Glomerular visceral epithelial cell (primary cell): ENCODE measurements at regions not wholly inside any gene's neighbourhood (a gene's known extent, or its start where the extent isn't known, plus 50 kb on each side); places are given as distances from the start of the nearest gene placed in this dataset.

Experiments
- DNase-seq: peaks from one replicate; pipeline ENCODE4 v3.0.0-alpha.2; 2016; ENCODE audit errors: extremely low spot score

DNA sequence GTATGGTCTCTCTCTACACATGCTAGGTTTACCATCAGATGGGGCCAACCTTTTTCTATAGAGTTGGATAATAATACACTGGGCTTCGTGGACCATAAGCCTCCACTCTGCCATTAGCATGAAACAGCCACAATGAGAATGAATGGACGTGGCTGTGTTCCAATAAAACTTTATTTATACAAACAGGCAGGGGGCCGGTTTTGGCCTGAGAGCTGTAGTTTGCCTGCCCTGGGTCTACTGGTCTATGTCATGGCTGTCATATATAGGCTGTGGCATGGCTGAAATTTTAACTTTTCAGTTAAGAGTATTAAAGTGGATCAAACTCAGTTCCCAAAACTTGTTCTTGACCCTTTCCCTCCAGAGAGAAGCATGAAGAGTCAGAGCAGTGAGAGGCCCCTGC lies 120.3 kb upstream of the MYL2 start:
- DNase-seq: no peak

DNA sequence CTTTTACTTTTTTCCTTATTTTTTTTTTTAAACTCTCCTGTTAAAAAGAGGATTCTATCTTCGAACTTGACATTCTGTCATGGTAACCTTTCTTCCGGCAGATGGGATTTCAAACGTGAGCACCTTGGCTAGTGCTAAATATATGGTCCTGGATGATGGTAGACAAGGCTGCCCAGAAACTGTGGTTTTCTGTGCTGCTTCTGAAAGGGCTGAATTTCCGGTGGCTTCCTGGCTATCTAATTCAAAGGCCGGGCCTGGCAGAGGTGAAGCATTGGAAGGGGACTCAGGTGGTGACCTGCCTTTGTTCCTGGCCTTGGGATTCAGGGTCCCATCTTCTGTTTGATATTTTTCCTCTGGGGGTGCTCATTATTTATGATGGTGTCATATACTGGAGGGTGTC lies 118.6 kb upstream of the MYL2 start:
- DNase-seq: no peak

DNA sequence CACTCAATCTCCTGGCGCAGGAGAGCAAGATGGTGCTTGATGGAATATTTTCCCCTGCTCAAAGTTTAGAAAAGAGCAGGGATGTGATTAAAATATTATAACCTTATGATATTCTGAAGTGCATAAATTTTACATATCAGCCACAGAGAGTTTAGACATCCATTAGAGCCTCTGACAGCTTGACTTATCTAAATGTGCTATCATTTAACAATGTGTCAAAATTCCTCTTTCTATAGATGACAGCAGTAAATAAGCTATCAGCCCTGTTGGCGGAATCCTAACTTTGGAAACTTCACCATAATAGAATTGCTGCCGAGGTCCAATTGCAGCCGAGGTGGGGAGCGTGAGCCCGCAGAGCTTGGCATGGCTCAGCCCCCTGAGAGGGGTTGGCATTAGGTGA lies 117.7 kb upstream of the MYL2 start:
- no peak for DNase-seq

DNA sequence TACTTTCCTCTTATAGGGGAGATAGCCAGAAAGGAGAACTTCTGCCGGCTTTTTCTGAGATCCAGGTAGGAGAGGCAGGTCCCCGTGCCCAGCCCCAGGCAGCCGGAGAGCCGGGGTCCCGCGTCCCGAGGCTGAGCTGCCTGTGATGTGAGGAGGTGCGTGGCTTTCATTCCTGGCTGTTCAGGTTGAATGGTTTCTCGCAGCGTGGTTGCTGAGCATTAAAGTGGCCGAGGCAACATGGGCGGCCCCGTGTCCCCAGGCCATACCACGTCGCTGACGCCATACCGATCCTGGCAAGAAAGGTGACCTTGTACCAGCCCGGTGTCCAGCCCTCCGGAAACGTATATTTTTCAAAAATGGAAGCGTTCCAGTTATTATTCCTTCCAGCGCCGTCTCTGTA lies 116.7 kb upstream of the MYL2 start:
- DNase-seq: no peak

DNA sequence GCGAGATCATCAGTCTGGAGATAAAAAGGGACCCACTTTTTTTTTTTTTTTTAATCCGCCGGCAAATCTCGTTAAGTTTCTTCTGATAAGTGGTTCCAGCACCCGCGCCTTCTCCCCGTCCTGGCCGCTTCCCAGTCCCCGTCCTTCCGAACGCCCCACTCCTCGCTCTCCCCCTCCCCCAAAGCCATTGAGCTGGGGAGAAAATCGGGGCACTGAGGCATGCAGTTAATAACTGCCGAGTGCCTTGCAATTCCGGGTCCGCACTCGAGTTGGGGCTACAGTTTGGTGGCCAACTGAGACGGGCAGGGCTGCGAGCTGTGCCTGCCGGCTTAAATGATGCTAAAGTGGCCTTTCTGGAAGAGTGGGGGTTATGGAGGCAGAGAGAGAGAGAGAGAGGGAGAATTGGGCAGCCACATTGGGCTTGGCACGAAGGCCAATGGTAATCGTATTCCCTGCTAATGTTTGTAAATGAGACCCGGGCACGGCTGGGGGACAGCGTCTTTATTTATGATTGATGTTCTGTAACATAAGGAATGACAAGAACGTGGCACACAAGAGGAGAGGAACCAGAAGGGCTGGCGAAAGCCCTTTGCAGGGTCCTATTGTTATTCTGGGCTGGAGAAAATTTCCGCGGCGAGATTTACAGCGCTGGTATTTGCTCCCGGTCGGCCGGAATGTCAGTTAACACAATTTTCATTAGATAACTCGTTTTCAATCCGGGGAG lies 115.4 kb upstream of the MYL2 start:
- no peak for DNase-seq

DNA sequence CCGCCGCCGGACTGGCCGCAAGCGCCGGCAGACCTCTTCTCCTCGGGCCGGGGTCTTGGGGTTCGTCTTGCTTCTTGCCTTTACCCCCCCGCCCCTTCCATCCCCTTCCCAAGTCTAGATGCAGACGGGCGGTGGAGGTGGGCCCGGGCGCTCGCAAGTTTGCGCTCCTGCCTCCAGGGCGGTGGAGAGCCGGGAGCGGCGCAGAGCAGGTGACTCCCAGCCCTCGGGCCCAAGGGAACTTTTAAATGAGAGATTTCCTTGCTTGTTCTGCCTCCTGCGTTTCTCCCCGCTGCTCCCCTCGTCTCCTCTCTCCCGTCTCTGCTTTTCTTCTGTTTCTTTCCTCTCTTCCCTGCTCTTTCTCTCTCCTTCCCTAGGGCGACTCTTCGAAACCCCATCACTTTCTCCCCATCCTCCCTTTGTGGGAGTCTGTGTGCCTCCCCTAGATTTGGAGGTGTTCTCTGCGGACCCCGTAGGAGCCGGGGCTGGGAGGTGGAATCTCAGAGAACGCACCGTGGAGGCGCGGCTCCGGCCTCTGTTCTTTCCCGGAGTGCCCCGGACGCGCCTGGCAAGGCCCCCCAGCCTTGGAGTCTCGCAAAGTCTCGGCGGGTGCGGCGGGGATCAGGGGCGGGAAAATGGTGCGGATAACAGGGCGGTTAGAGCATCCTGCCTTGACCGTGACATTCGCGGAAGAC lies 114.7 kb upstream of the MYL2 start:
- no peak for DNase-seq

DNA sequence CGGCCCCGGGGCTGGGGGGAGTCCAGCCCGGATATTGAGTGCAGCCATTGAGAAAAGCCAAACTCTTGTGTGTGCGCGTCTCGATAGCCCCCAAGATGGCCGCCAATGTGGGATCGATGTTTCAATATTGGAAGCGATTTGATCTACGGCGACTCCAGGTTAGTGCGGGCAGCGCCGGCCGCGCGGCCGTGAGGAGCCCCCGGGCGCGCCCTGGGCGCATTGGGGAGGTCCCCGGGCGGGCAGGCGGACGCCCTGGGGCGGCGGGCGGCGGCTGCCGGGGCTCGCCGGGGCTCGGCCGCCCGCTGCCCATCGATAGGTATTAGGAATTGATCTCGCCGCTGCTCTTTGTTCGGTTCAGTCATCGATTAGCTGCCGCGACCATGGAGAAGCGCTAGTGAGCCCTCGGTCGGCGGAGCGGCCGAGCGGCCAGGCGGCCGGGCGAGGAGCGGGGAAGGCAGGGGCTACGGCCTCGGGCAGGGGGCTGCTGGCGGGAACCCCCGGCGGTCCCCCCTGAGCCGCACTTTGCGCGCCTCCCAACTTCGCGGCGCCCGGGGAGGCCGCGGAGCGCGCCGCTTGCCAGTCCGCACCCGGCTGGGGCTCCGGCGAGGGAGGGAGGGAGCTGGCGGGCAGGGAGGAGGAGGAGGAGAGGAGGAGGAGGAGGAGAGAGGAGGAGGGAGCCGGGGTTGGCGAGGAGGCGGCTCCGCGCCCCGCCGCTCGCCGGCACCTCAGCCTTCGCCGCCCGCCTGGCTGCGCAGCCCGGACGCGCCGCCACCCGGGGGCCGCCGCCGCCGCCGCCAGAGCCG lies 113.9 kb upstream of the MYL2 start, which contains the start of gene CUX2:
TSS of gene CUX2 (plus strand) at position 83 of the 803 bp plus-strand sequence.
- DNase-seq: no peak

DNA sequence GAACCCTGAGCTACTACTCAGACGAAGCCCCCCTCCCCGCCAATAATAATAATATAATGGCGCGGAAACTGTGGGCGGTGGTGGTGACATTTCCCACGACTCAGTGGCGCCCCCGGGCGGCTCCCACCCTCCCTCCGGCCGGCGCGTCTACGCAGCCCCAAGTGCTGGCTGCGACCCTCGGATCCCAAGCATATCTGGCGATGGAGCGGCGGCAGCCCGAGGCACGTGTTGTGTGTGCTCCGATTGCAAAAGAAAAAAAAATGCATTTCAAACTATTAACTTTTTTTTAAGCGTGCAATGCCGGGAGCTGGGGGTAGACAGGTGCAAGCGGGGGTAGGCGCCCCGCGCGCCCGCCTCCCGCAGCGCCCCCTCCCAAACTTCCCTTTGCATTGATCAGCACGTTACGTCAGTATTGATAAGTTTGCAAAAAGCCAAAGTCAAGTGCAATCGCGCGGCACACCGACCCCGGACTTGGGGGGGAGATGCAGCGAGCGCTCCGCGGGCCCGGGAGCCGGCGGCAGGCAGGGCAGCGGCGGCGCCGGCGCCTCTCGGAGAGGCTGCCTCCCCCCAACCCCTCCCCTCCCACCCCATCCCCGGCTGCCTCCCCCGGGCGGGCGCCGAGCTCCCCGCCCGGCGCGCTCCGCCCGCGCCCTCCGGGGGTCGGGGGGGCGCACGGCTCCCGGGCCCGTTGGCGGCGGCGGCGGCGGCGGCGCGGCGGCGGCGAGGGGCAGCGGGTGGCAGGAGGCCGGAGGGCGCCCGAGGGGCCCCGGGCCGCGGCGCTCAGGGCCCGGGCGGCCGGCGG lies 113.1 kb upstream of the MYL2 start:
- DNase-seq: no peak

DNA sequence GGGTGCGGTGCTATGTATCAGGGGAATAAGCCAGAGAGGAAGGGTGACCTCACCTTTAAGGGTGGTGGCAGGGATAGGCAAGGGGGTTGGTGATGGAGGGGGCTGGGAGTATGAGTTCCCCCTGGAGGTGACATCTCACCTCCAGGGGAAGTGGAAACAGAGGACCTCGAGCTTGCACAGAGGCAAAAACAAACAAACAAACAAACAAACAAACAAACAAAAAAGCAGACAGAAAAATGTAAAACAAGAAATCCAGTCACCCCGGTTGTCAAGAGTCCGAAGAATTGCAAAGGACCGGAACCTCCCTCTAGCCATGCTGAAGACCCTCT lies 112.2 kb upstream of the MYL2 start:
- no peak for DNase-seq

DNA sequence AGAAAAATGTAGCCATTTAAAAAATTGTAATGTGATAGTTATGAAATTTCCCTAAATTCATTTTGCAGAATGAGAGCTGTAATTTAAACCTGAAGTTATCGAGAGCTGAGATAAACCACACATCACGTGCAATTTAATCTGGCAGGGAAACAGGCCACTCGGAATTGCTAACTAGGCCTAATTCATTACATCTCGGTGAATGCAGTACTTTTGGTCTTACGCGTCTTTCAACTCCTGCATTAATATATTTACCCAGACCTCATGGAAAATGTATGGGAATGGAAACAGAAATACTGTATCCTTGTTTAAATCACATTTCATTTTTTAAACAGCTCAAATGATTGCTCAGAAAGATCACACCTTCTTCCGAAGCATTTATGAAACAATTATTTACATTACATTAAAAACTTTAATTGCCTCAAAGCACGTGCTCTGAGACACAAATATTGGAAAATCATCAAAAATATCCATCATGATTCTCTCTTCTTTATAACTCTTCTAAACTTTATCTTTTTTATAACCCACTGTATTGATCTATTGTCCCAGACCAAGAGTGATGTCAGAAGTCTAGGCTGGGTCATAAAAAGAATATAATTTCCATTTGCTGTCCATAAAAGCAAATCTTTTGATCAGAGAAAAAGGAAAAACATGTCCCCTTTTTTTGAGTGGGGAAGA lies 111.7 kb upstream of the MYL2 start:
- DNase-seq: no peak

DNA sequence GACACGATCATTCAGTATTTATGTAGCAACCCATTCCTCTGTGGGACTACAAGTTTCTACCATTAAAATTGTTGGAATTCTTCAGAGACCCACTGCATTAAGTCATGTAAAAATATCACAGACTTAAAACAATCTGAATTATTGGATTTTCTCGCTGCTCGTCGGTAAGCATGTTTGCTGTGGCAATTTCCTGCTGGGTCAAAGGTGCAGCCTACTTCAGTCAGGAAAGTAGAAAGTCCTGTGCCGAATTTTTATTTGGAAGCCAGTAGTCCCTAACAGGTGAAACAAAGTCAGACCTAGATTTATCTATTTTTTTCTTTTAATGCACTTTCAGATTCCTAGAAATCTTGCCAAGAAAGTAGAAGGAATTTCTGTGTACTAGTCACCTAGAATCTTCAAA lies 110.4 kb upstream of the MYL2 start:
- no peak for DNase-seq

DNA sequence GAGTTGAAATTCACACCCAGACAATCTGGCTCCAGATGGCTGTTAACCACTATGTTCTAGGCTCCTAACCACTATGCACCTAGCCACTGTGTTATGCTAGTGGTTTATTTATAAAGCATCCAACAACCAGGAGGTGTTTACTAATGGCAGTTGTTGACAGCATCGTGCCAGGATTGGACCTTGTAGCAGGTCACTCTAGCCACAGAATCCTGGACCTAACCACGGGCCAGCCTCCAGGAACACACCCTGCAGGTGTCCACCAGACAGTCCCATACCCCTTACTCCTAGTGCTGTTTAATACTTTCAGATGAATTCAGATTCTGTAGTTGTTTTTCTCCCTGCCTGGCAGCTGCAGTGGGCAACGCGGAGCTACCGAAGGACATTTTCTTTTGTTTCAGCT lies 109.4 kb upstream of the MYL2 start:
- no peak for DNase-seq

DNA sequence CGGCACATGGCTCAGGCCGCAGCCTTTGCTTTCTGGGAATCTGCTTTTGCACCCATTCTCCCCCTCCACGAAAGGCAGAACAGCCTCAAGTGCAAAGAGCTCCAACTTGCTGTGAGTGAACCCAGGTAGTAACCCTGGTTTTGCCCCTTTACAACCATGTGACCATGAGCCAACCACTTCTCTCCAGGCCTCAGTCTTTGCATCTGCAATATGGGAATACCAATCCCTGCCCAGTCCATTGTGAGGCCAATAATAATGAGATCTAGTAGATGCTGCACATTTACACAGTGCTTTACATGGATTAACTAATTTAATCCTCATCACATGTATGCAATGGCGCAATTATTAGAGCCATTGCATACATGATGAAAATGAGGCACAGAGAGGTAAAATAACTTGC lies 108.9 kb upstream of the MYL2 start:
- no peak for DNase-seq

DNA sequence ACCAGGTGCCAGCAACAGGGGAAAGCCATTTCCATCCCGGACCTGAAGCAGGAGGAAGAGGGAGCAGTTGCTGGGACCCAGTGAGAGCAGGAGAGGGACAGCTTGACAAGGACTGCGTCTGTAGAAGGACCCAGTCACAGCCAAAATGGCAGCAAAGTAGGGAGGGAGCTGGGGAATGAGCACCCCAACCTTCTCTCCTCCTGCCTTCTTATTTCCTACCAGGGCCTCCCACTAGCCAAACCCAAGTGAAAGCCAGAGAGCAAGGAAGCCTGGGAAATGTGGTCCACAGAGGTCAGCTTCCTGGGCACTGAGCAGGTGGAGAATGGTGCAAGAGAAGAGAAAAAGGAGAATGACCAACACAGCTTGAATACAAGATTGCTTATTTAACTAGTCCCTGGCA lies 108.5 kb upstream of the MYL2 start:
- DNase-seq: no peak

DNA sequence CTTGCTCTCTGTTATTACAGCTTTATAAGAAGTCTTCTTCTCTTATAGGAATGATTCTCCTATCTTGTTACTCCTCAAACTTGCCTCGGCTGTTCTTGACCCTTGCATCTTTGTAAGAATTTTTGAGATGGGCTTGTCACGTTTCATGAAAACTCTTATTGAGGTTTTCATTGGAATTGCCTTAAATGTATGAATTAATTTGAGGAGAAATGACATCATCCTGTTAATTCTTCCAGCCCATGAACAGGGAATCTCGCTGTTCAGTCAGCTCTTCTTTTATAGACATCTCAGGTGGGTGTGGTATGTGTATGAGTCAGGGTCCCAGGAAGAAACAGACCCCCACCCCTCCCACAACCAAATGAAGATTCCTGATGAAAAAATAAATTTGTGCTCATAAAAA lies 107.1 kb upstream of the MYL2 start:
- no peak for DNase-seq

DNA sequence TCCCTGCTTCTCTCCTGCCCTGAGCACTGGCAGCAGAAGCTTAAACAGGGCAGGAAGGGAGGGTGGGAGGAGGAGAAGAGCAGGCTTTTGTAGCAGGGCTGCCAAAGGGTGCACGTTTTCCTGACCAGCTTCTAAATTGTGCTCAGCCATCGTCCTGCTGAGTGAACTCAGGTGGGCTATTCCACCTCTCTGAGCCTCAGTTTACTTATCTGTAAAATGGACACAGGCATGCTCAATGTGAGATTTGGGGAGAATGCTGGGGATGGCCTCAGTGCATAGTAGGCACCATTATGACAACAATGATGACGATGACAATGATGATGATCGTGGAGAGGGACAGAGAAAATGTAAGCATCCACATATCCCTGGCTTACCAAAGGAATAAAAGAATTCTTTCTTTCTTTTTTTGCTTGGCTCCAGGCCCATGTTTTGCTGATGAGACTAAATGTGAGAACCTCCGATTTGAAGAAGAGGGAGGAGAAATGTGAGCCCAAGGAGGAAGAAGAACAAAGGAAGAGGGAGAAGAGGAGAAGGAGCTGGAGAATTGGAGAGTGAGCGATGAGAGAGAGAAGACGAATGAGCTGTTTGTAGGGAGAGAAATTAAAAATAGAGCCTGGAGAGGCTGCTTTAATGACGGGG lies 105.5 kb upstream of the MYL2 start:
- no peak for DNase-seq

DNA sequence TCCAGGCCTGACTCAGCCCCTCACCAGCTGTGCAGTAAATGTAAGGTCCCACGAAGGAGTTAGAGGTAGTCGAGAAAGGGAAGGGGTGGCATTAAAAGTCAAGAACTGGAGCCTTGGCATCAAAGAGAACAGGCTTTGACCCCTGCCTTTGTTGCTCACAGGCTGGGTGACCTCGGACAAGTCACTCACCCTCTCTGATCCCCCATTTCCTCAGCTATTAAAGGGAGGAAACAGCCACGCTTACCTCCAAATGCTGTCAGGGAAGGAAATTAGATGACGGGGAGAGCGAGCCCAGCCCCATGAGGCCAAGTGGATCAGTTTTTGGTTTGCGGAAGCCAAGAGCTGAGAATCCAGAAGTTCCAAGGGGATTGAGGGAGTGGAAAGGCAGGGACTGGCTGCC lies 104.9 kb upstream of the MYL2 start:
- DNase-seq: no peak

DNA sequence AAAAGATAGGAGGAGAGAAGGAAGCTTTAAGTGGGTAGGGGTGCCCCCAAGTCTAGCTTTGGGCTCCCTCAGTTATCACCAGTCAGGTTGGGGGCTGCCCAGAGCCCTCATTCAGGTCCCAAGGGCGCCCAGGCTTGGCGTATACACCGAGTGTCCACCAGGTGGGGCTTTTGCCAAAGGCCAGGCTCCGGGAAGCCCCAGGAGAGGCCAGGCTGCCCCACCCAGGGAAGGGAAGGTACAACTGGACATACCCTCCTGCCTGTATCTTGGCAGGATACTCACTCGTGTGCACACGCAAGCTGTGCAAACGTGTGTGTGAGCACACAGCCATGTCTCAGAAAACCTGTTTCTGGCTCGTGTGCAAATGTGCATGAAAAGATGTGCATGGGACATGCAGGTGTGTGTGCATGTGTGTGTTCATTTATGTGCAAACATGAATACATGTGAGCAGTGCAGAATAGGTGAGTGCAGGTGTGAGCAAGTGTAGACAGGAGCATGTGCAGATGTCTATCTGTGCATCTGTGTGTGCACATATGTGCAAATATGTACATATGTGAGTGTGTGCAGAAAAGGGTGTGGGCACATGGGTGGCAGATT lies 103.9 kb upstream of the MYL2 start:
- peak; percentile 31 for DNase-seq

DNA sequence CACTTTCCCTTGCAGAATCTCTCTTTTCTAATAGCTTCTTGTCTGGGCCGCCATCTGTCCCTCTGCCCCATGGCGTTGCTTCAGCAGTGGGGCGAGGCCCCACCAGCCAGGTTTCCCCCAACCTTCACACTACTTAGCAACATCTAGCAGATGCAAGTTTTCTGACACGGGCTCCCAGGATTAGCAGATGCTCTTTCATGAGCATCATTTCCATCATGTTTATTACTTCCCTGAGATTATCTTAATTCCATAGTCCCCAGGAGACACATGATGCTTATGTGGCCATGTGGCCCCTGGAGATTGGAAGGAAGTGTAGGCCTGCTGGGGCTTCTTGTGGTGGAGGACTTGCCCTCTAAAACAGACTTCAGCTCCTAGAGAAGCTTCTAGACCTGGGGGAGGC lies 102.0 kb upstream of the MYL2 start:
- no peak for DNase-seq

DNA sequence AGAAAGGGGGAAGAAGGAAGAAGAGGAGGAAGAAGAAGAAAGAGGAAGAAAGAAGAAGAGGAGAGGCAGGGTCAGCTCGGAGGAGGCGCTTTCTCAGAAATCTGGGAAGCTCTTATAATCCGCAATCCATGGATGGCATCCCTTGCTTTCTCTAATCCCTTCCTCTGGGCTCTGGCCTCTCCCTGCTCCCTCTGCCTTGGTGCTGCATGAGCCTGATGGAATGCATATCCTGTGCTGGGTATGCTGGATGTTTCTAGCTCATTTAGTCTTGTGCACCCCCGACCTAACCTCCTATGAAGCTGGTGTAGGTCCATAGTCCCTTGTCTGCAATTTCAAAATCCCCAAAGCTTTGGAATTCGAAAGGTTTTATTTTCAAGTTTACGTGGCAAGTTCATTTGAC lies 94.2 kb upstream of the MYL2 start:
- no peak for DNase-seq

DNA sequence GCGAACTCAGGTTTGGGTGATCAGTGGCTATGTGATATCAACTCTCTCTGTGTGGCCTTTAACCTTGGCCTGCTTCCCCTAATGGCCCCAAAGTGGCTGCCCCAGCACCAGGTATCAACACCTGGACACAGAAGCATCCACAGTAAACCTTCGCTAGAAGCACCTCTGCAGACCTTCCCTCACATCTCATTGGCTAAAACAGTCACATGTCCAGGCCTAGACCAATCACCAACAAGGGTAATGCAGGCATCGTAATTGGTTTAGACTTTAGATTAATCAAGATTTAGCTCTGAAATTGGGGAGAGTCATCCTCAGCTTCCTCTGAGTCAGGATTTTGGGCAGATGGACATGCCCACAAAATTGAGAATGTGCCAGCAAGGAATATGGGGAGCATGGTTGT lies 92.5 kb upstream of the MYL2 start:
- no peak for DNase-seq
